ENCODE measurements at regions not wholly inside any gene's neighbourhood (a gene's known extent, or its start where the extent isn't known, plus 50 kb on each side); places are given as distances from the start of the nearest gene placed in this dataset.

DNA sequence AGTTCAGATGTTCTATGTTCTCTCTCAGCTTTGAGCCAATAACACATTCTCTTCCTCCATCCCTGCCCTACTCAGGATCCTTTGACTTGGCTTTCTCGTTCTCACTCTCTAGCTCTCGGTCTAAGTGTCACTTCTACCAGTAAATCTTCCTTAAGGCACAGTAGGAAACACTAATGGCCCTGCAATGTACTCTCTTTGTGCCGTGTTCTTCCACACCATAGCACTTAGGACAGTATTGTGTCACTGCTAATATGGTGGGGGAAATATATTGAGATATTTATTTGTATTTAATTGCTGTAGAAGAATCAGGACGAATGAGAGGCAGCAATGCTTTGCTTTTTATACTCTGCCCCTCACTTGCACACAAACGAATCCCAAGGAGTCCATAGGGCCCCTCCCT lies 493.1 kb downstream of the SHISA9 start:
- no peaks in the 10 kb centered on the region for H3K36me3 ChIP-seq (replicated peaks; ENCODE audit: insufficient read depth, low read depth)
- no peak overlapping the region for H2AFZ ChIP-seq
- H3K4me2 ChIP-seq: no peak overlapping the region
- 80% methylated on average over 5 of the region's 5 CpGs for whole genome bisulfite sequencing (ENCODE audit: low lambda C conversion rate, missing lambda C conversion rate)
- no peak overlapping the region for H3K4me3 ChIP-seq
- H3K9me2 ChIP-seq (replicated peaks; ENCODE audit: insufficient read depth): no peaks in the 10 kb centered on the region
- no peaks in the 10 kb centered on the region for H3K9me3 ChIP-seq (ENCODE audit: low read depth)
- H3K27me3 ChIP-seq: no peaks in the 10 kb centered on the region
- no peaks in the 10 kb centered on the region for H3K4me1 ChIP-seq (ENCODE audit: insufficient read depth)
- H3K27ac ChIP-seq: no peak overlapping the region
- no peak for DNase-seq (ENCODE audit: low spot score)
- H4K20me1 ChIP-seq (ENCODE audit: insufficient read depth, poor library complexity, severe bottlenecking): no peaks in the 10 kb centered on the region
- no peak for TF ChIP-seq EZH2 (IDR thresholded peaks at IDR 0.05; ENCODE audit: borderline replicate concordance)
- TF ChIP-seq, protein P1, sequence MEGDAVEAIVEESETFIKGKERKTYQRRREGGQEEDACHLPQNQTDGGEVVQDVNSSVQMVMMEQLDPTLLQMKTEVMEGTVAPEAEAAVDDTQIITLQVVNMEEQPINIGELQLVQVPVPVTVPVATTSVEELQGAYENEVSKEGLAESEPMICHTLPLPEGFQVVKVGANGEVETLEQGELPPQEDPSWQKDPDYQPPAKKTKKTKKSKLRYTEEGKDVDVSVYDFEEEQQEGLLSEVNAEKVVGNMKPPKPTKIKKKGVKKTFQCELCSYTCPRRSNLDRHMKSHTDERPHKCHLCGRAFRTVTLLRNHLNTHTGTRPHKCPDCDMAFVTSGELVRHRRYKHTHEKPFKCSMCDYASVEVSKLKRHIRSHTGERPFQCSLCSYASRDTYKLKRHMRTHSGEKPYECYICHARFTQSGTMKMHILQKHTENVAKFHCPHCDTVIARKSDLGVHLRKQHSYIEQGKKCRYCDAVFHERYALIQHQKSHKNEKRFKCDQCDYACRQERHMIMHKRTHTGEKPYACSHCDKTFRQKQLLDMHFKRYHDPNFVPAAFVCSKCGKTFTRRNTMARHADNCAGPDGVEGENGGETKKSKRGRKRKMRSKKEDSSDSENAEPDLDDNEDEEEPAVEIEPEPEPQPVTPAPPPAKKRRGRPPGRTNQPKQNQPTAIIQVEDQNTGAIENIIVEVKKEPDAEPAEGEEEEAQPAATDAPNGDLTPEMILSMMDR (IDR thresholded peaks at IDR 0.05; ENCODE audit: poor library complexity): no peak
- H3K79me2 ChIP-seq: no peaks in the 10 kb centered on the region

DNA sequence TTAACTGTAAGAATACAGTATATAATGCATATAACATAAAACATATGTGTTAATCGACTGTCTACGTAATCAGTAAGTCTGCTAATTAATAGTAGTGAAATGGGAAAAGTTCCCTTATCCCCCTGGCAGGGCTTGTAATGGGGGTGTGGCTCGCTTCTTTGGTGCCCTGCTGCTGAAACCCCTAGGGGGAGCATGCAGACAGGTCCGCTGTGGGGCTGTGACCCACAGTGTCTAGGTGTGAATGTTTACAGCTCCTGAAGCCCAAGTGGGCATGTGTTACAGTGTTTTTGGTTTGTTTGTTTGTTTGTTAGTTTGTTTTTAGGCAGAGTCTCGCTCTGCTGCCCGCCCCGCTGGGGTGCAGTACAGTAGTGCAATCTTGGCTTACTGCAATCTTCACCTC lies 495.7 kb downstream of the SHISA9 start:
- Histone ChIP-seq H3K4me3 (no peak overlapping the region), H2AFZ (no peak overlapping the region), H3K27me3 (no peaks in the 10 kb centered on the region), H3K9me3 (ENCODE audit: low read depth) (no peaks in the 10 kb centered on the region), H3K4me2 (no peak overlapping the region), H3K4me1 (ENCODE audit: insufficient read depth) (no peaks in the 10 kb centered on the region), H4K20me1 (ENCODE audit: insufficient read depth, poor library complexity, severe bottlenecking) (no peaks in the 10 kb centered on the region), H3K9me2 (replicated peaks; ENCODE audit: insufficient read depth) (no peaks in the 10 kb centered on the region), H3K79me2 (no peaks in the 10 kb centered on the region), H3K36me3 (replicated peaks; ENCODE audit: insufficient read depth, low read depth) (no peaks in the 10 kb centered on the region), H3K27ac (no peak overlapping the region)
- TF ChIP-seq EZH2 (IDR thresholded peaks at IDR 0.05; ENCODE audit: borderline replicate concordance) (no peak), EZH2phosphoT487 (IDR thresholded peaks at IDR 0.05; ENCODE audit: low read depth, severe bottlenecking, unreplicated experiment) (no peak)
- TF ChIP-seq, protein P1 (IDR thresholded peaks at IDR 0.05; ENCODE audit: poor library complexity): no peak
- no peak for DNase-seq (ENCODE audit: low spot score)
- 92% methylated on average over 7 of the region's 7 CpGs for WGBS (ENCODE audit: low lambda C conversion rate, missing lambda C conversion rate)

DNA sequence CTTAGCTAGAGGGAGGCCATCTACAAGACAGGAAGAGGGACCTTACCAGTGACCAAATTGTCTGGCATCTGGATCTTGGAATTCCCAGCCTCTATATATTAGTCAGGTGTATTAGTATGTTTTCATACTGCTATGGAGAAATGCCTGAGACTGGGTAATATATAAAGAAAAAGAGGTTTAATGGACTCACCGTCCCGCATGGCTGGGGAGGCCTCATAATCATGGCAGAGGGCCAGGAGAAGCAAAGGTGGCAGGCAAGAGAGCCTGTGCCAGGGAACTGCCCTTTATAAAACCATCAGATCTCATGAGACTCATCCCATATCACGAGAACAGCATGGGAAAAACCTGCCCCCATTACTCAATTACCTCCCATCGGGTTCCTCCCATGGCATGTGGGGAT lies 500.2 kb downstream of the SHISA9 start:
- no peaks in the 10 kb centered on the region for H3K4me1 ChIP-seq (ENCODE audit: insufficient read depth)
- no peak for DNase-seq (ENCODE audit: low spot score)
- no peaks in the 10 kb centered on the region for H3K9me2 ChIP-seq (replicated peaks; ENCODE audit: insufficient read depth)
- no peaks in the 10 kb centered on the region for H3K9me3 ChIP-seq (ENCODE audit: low read depth)
- no peak overlapping the region for H2AFZ ChIP-seq
- no peak overlapping the region for H3K27ac ChIP-seq
- no peak overlapping the region for H3K4me2 ChIP-seq
- WGBS (ENCODE audit: low lambda C conversion rate, missing lambda C conversion rate): 89% methylated on average over 4 of the region's 4 CpGs
- no peaks in the 10 kb centered on the region for H4K20me1 ChIP-seq (ENCODE audit: insufficient read depth, poor library complexity, severe bottlenecking)
- no peaks in the 10 kb centered on the region for H3K27me3 ChIP-seq
- no peak for TF ChIP-seq EZH2 (IDR thresholded peaks at IDR 0.05; ENCODE audit: borderline replicate concordance)
- no peak for TF ChIP-seq EZH2phosphoT487 (IDR thresholded peaks at IDR 0.05; ENCODE audit: low read depth, severe bottlenecking, unreplicated experiment)
- TF ChIP-seq, protein P1 (IDR thresholded peaks at IDR 0.05; ENCODE audit: poor library complexity): no peak
- no peaks in the 10 kb centered on the region for H3K79me2 ChIP-seq
- H3K4me3 ChIP-seq: no peak overlapping the region
- H3K36me3 ChIP-seq (replicated peaks; ENCODE audit: insufficient read depth, low read depth): no peaks in the 10 kb centered on the region

DNA sequence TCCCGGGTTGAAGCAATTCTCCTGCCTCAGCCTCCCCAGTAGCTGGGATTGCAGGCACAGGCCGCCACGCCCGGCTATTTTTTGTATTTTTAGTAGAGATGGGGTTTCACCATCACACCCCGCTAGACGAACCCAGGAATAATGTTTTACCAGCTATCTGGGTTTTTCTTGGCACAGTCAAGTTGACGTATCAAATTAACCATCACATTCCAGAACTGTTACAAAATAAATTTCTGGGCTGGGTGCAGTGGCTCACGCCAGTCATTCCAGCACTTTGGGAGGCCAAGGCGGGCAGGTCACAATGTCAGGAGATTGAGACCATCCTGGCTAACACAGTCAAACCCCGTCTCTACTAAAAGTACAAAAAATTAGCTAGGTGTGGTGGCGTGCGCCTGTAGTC lies 501.2 kb downstream of the SHISA9 start:
- WGBS (ENCODE audit: low lambda C conversion rate, missing lambda C conversion rate): 97% methylated on average over 12 of the region's 12 CpGs

More for the DNA sequence above, 501.2 kb downstream of the SHISA9 start:
- no peaks in the 10 kb centered on the region for H3K4me1 ChIP-seq (ENCODE audit: insufficient read depth)
- H3K27ac ChIP-seq: no peak overlapping the region
- H3K79me2 ChIP-seq: no peaks in the 10 kb centered on the region
- no peak overlapping the region for H3K4me2 ChIP-seq
- H3K9me3 ChIP-seq (ENCODE audit: low read depth): no peaks in the 10 kb centered on the region
- H4K20me1 ChIP-seq (ENCODE audit: insufficient read depth, poor library complexity, severe bottlenecking): no peaks in the 10 kb centered on the region
- no peaks in the 10 kb centered on the region for H3K27me3 ChIP-seq
- no peaks in the 10 kb centered on the region for H3K9me2 ChIP-seq (replicated peaks; ENCODE audit: insufficient read depth)
- no peak overlapping the region for H2AFZ ChIP-seq
- DNase-seq (ENCODE audit: low spot score): no peak
- TF ChIP-seq EZH2phosphoT487 (IDR thresholded peaks at IDR 0.05; ENCODE audit: low read depth, severe bottlenecking, unreplicated experiment): no peak
- TF ChIP-seq EZH2 (IDR thresholded peaks at IDR 0.05; ENCODE audit: borderline replicate concordance): no peak
- TF ChIP-seq, protein P1 (IDR thresholded peaks at IDR 0.05; ENCODE audit: poor library complexity): no peak
- H3K4me3 ChIP-seq: no peak overlapping the region
- H3K36me3 ChIP-seq (replicated peaks; ENCODE audit: insufficient read depth, low read depth): no peaks in the 10 kb centered on the region

Measured in hepatocyte (in vitro differentiated cells).